Lower lobe of right lung (tissue), 2 donors: ENCODE measurements at regions not wholly inside any gene's neighbourhood (a gene's known extent, or its start where the extent isn't known, plus 50 kb on each side); places are given as distances from the start of the nearest gene placed in this dataset.

Experiments used
- ATAC-seq, 2 donors: fragments of 200-7000 bp; cut with Tn5 transposase; one replicate each; pipeline ENCODE4 v1.9.1; 2020 to 2022; ENCODE audit warnings: mild to moderate bottlenecking in 2 of 2, moderate library complexity in 2 of 2
- DNase-seq: peaks from one replicate; pipeline ENCODE4 v3.0.0-alpha.2; 2020
- H3K27ac ChIP-seq: fragments of 200-600 bp; one replicate; pipeline ENCODE4 v1.8.0; 2022
- H3K27me3 ChIP-seq: fragments of 200-600 bp; one replicate; pipeline ENCODE4 v1.8.0; 2022; ENCODE audit warnings: low read depth
- H3K36me3 ChIP-seq: fragments of 200-600 bp; one replicate; pipeline ENCODE4 v1.8.0; 2022; ENCODE audit warnings: mild to moderate bottlenecking
- H3K4me1 ChIP-seq: fragments of 200-600 bp; one replicate; pipeline ENCODE4 v1.8.0; 2022
- H3K4me3 ChIP-seq: fragments of 200-600 bp; one replicate; pipeline ENCODE4 v1.8.0; 2022; ENCODE audit warnings: mild to moderate bottlenecking
- H3K9me3 ChIP-seq: fragments of 200-600 bp; one replicate; pipeline ENCODE4 v1.8.0; 2022
- intact Hi-C: fragments of 100-400 bp; cut with DNase I; formaldehyde crosslinking; loops from one replicate; pipeline ENCODE4 v1.11.0; 2022
- TF ChIP-seq, protein P1 (sequence below): fragments of 200-600 bp; IDR thresholded peaks from one replicate; pipeline ENCODE4 v1.8.0; 2022; ENCODE audit warnings: antibody characterized with exemption, mild to moderate bottlenecking
- donor health status: DM: no; HTN: yes; CAD: no; lungs with severe emphysema.

- no peaks in the 10 kb centered on the region for H3K36me3 ChIP-seq
- intact Hi-C loops = no loop called here
- DNase-seq (no peak), ATAC-seq (no peak)
- H3K9me3 ChIP-seq = no peaks in the 10 kb centered on the region
- H3K4me1 ChIP-seq = no peaks in the 10 kb centered on the region
- H3K4me3 ChIP-seq = no peak overlapping the region
- TF ChIP-seq, protein P1, sequence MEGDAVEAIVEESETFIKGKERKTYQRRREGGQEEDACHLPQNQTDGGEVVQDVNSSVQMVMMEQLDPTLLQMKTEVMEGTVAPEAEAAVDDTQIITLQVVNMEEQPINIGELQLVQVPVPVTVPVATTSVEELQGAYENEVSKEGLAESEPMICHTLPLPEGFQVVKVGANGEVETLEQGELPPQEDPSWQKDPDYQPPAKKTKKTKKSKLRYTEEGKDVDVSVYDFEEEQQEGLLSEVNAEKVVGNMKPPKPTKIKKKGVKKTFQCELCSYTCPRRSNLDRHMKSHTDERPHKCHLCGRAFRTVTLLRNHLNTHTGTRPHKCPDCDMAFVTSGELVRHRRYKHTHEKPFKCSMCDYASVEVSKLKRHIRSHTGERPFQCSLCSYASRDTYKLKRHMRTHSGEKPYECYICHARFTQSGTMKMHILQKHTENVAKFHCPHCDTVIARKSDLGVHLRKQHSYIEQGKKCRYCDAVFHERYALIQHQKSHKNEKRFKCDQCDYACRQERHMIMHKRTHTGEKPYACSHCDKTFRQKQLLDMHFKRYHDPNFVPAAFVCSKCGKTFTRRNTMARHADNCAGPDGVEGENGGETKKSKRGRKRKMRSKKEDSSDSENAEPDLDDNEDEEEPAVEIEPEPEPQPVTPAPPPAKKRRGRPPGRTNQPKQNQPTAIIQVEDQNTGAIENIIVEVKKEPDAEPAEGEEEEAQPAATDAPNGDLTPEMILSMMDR = no peak
- H3K27ac ChIP-seq = no peak overlapping the region
- H3K27me3 ChIP-seq = no peaks in the 10 kb centered on the region
Measured at GRCh38 chr14:58969951-58970751, 218.3 kb upstream of the DAAM1 start.

GRCh38 chr14:58972233-58973017 lies 216.0 kb upstream of the DAAM1 start:
- H3K27ac ChIP-seq = no peak overlapping the region
- H3K4me3 ChIP-seq = no peak overlapping the region
- no peaks in the 10 kb centered on the region for H3K36me3 ChIP-seq
- no peaks in the 10 kb centered on the region for H3K27me3 ChIP-seq
- H3K4me1 ChIP-seq = no peaks in the 10 kb centered on the region
- TF ChIP-seq, protein P1 = no peak
- DNase-seq (no peak), ATAC-seq (no peak)
- intact Hi-C loops = no loop called here
- no peaks in the 10 kb centered on the region for H3K9me3 ChIP-seq

GRCh38 chr14:58977366-58977765 lies 211.1 kb upstream of the DAAM1 start:
- H3K27ac ChIP-seq = no peak overlapping the region
- no peaks in the 10 kb centered on the region for H3K4me1 ChIP-seq
- DNase-seq = no peak
- TF ChIP-seq, protein P1 = no peak
- H3K36me3 ChIP-seq = no peaks in the 10 kb centered on the region
- no peak overlapping the region for H3K4me3 ChIP-seq
- H3K9me3 ChIP-seq = no peaks in the 10 kb centered on the region
- intact Hi-C loops = no loop called here
- ATAC-seq = no peak
- H3K27me3 ChIP-seq = no peaks in the 10 kb centered on the region

DNA sequence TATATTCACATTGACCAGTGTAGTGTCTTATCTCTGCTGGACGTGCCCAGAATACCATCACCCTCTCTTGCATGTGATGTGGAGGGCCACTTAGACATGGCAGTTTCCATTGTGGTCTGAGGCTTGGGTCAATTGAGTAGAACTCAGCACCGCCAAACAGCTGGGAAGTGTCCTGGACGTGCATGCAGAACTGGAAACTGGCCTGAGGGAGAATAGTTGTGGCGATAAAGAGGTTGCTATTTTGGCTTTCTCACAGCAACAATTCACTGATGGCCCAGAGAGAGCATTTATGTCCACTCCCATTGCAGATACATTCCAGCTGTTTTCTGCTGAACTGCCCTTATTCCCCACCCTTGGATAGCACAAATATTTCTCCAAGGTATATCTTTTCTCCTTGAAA lies 210.1 kb upstream of the DAAM1 start:
- DNase-seq (no peak), ATAC-seq (peak in 1 of 2 donors; percentile 64)
- TF ChIP-seq, protein P1 = no peak

GRCh38 chr14:58979325-58979724 lies 209.1 kb upstream of the DAAM1 start:
- no peaks in the 10 kb centered on the region for H3K9me3 ChIP-seq

More for the DNA sequence above, 210.1 kb upstream of the DAAM1 start:
- Histone ChIP-seq H3K27ac (no peak overlapping the region), H3K27me3 (no peaks in the 10 kb centered on the region), H3K36me3 (no peaks in the 10 kb centered on the region), H3K9me3 (no peaks in the 10 kb centered on the region), H3K4me3 (no peak overlapping the region), H3K4me1 (no peaks in the 10 kb centered on the region)
- intact Hi-C loops = no loop called here

More at GRCh38 chr14:58979325-58979724, 209.1 kb upstream of the DAAM1 start:
- TF ChIP-seq, protein P1 = no peak
- no peaks in the 10 kb centered on the region for H3K4me1 ChIP-seq
- H3K4me3 ChIP-seq = no peak overlapping the region
- DNase-seq (no peak), ATAC-seq (no peak)
- H3K27me3 ChIP-seq = no peaks in the 10 kb centered on the region
- no peaks in the 10 kb centered on the region for H3K36me3 ChIP-seq
- intact Hi-C loops = no loop called here
- H3K27ac ChIP-seq = no peak overlapping the region
